ENCODE measurements at regions not wholly inside any gene's neighbourhood (a gene's known extent, or its start where the extent isn't known, plus 50 kb on each side); places are given as distances from the start of the nearest gene placed in this dataset.
A peak's percentile ranks its signal among the peaks of the same experiment; 100 is the strongest.
"Not testable (repeated sequence)": the region's sequence is repeated elsewhere in the genome, so short reads cannot be mapped to it uniquely, and the experiment has no call there.

DNA sequence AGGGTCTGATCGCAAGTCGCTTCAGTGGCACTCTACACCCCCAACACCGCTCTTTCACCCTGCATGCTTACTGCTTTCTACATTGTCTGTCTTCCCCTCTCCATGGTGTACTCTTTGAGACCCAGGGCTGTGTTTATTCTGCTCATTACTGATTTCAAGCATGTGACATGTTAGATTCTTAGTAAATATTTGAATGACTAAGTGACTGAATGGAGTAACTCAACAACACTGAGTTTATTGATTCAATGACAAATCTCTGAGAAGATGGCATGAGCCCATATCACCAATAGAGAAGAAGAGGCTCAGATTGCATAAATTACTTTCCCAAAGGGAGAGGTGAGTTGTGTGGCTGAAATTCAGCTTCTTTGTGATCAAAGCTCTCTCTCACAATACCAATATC lies 89.7 kb upstream of the OSMR start:
- no peak for DNase-seq

DNA sequence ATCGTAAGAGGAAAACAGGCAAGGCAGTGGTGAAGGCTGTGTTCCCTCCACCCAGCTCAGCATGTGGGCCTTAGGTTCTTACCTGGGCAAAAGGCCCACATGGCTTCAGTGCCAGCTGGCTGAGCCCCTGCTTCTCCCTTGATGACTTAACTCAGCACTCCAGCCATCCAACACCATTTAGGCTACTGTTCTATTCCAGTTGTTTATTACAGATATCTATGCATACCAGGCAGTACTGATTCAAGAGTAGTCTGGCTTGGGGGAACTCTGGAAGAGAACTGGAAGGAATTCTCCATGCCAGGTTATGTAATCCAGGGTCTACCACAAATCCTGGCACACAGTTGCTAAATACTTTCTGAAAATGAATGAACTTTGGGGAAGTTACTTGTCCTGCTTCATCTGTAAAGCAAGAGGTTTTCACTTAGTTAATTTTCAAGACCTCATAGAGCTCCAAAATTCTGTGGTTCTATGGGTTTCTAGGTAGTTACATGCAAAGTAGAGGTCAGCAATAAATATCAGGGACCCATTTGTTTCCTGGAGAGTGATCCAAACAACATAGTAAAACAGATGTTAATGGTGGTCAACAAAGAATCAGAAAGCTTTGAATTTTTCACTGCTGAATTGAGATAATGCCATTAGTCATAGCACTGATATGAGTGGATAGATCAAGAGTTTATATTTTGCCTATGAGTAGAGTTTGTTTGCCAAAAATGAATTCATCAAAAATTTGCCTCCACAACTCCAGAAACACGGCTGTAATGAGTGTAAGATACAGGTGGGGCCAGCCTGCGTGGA lies 88.2 kb upstream of the OSMR start:
- no peak for DNase-seq

DNA sequence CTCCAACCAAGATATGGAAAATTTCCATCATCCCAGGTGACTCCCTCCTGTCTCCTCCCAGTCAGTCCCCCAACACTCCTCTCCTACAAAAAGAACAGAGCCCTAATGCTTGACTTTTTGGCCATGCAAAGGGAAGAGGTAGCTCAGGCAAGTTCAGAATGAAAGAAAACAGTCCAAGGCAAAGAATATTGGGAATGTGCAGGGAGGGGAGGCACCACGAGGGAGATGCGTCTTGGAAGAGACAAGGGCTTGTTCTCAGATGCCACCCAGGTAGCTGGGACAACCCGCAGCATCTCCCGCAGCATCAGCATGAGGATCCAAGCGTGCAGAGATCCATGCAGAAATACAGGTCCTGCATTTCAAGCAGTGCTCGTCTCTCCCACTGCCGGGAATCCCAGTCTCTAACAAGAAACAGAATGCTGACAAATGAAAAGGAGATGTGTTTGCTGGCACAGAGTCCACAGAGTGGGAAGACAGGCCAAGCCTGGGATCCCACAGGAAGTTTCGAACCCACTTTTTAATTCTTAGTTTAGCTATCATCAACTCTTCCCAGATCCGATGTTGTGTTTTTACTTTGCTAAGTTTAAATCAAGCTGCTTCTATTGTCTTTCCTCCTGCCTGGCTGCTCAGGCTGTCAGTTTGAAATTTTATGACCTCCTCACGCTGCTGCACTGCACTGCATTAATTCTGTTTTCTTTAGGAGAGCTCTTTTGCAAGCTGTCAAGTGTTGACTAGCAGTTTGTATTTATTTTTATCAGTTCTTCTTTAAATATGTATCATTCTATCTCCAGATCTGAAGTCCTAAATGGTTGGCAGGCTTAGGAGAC lies 86.8 kb upstream of the OSMR start:
- DNase-seq: no peak

DNA sequence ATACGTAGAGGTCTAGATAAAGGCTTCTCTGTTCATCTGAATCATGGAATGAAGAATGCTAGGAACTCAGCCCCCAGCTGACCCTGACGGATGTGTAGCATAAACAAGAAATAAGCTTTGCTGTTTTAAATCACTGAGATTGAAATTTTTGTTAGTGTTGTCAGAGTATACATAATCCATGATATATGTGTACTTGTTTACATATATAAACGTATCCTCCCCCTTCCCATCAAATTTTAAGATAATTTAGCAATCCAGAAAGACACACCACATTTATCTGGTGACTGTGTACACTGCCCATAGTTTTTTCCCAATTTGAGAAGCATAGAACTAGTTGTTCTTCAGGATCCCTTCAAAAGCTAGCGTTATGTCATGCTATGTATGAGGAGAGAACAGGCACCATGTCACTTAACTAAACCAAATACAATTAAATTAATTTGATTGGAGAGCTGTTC lies 80.8 kb upstream of the OSMR start:
- DNase-seq: peak; percentile 86

DNA sequence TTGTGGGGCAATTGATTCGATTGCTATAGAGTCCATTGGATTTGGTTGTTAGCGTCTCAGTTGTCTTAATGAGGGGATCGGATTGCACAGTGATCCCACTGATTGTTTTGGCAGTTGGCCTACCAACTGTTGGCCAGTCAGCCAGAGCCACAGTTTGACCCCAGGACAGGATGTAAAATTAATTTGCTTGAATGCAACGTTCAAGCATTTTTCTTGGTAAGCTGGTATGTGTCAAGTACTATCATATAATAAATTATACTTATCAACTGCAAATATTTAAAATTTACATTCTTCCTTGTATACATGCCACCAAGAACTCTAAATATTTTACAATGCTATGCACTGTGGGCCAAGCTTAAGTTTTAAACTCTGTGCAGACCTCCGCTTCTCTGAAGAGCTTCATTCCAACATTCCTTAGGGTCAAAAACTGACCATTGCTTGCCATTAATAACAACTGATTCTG lies 80.4 kb upstream of the OSMR start:
- DNase-seq: peak; percentile 88

DNA sequence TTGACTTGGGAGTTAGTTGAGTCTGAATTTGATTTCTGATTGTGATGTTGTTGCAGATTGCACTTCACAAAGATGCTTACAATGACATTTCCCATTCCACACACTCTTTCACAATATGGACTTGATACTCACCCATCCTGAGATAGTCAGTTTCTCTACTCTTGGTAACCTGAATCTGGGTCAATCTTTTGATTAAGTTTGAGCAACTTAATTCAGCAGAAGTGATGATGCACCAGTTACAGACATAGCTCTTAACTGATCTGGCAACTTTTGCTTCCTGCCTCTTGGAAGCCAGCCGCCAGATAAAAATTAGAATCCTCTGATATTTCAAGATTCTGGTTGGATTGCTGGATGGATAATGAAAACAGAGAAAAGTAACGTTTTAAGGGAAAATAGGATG lies 79.7 kb upstream of the OSMR start:
- DNase-seq: no peak

DNA sequence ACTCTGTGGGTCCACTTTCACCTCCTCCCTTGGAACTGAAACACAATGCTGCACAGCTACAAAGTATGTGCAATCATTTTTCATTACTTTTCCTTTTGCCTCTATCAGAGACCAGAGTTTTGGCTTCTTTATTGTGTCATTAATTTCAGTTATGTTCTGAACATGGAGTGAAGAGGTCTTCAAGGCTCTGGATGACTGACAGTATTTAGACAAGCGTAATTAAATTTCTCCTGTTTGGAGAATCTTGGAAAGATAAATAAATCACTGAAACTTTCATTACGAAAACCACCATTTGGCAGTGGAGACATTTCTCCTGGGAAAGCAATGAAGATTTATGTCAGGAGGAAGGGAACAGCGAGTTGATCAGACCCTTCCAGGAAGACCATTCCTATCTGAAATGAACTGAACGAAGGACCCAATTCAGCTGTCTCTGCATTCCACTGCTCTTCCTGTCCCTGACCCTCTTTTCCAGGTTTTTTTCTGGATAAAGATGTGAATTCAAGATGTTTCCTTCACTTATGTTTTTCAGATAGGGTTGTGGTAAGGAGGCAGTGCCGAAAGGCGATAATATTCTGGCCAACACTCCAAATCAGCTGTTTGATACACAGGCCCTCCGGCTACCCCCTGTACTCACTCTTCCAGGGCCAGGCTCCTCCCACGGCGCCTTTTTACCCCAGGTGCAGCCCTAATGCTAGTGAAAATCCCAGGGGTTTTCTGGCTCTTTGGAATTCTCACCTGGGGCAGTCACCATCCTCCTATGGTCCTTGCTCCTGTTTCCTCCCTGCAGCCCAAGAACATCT lies 77.2 kb upstream of the OSMR start:
- DNase-seq: no peak

DNA sequence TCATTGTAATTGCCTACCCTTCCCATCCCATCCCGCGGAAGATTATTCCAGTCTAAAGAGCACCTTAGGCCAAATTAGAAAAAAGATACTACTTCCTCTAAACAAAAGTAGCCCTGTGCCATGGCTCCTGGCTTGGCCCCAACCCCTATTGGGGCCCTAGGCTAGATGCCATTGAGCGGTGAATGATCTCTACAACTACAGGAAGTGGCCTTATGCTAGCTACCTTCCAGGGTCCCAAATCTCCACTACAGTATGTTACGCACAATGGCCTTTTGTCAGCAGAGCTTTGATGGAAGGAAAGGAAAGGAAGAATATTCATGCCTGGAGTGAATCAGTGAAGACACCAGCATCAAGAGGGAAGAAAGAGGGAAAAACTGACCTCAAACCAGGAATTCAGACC lies 73.3 kb upstream of the OSMR start:
- no peak for DNase-seq

DNA sequence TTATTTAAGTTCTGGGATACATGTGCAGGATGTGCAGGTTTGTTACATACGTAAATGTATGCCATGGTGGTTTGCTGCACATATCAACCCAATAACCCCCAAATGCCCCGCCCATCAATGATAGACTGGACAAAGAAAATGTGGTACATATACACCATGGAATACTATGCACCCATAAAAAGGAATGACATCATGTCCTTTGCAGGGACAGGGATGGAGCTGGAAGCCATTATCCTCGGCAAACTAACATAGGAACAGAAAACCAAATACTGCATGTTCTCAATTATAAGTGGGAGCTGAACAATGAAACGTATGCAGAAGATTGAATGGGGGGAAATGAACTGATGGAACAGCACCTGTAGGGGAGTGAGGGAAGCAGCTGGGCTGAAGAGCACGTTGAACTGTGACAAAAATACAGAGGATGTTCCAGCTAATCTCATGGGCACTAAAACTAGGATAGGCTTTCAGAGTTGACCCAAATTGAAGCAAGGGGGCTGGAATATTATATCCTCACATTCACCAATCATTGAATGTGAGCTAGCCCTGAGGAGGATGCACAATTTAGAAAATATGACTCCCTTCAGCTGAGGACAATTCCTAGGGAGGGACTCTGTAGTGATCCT lies 70.5 kb upstream of the OSMR start:
- DNase-seq: no peak

DNA sequence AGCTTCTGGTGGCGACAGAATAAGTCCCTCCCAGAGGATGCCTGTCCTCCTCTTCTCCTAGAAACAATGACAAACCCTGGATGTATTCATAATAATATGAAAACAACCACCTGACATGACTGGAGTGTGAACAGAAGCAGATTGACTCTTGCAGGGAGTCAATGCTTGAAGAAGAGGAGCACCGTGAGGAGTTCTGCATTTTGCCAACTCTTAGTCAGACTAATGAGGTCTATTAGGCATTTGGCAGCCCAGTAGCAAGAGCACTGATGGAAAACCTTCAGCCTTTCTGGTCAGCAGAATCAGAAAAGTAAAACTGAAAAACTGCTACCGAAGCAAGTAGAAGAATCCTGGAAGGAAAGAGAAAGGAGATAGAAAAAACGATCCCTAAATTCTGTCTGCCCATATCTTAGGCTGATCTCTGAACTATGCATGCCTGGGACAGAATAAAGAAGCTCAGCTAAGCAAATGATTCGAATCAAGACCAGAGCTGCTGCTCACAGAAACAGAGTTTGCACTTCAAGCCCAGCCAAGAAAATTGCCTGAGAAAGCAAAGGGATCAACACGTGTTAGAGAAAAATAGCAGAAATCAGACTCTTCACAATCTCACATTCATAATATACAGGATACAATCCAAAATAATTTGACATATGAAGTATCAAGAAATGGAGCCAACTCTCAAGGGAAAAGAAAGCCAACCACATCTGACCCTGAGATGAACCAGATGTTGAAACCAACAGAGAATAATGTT lies 69.5 kb upstream of the OSMR start:
- DNase-seq: no peak

DNA sequence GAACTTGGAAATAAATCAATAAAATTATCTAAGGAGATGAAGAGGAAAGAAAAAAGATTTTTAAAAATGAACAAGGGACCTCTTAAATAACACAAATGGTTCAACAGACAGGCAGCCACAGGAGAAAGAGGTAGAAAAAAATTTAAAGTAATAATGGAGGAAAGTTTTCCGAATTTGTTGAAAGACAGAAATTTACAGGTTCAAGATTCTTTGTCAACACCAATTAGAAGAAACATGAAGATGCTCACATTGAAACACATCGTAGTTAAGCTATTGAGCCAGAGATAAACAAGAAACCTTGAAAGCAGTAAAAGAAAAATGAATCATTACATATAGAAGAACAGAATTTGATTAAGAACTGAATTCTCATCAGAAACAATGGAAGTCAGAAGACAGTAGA lies 68.7 kb upstream of the OSMR start:
- DNase-seq: no peak

DNA sequence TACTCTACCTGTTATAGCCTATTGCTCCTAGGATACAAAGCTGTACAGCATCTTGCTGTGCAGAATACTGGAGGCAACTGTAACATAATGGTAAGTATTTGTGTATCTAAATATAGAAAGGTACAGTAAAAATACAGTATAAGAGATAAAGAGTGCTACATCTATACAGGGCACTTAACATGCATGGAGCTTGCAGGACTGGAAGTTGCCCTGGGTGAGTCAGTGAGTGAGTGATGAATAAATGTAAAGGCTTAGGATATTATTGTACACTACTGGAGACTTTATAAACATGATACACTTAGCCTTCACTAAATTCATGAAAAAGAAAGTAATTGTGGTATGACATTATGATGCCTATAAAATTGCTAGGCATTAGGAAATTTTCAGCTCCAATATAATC lies 65.5 kb upstream of the OSMR start:
- no peak for DNase-seq

DNA sequence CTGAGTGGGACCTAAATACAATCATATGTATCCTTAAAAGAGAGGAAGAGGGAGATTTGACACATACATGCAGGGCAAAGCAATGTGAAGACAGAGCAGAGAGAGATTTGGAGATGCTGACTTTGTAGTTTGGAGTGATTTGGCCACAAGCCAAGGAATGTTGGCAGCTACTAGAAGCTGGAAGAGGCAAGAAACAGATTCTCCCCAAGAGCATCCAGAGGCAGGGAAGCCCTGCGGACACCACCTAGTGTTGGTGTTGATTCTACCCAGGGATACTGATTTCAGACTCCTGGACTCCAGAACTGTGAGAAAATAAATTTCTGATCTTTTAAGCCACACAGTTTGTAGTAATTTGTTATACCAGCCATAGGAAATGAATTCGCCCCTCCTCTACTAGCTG lies 64.9 kb upstream of the OSMR start:
- DNase-seq: peak; percentile 82

DNA sequence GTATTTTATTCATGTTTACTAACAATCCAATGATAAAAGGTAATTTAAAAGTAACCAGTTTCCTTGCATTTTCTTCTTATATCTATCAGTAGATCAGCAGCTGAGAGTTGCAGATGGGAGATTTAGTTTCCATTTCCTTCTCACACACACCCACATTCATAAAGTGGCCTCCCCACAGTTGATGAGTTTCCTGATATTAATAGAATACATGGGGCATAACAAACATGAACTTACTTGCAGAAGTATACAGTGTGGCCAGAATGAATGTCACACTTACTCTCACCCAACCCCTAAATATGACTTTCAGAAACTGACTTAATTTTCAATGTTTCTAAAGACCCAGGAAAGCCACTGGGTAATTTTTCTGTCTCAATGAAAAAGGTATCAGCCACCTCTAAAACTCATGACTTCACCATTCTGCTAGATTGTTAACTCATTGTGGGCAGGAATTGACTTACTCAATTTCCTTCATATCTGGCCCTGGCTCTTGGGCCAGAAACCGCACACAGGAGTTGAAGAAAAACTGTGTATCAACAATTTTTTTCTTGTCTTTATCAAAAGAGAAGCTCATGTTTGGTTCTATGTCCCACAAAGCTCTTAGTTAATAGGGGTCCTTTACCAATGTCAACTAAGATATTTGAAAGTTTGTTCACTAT lies 63.5 kb upstream of the OSMR start:
- DNase-seq: no peak

DNA sequence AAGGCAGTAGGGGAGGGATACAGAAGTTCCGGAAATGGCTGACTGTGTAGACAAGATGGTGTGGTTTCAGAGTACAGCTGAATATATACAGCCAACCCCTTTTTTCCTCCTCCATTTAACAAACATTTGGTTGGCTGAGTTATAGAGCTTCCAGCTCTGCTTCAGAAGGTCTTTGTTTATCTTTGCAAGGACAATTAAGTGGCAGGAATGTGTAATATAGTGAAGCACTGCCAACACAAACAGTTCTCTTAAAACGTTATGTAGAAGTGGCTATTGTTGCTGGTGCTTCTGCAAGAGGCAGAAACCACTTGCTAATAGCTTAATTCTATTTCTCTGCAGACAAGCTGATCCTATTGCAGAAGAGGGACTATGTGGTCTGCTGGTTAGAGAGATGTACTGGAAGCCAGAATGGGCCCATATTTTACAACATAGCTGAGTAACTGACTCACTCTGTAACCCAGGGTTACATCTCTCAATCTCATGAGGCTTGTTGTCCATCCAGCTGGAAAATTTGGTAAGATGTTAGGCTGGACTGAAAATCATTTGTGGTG lies 62.7 kb upstream of the OSMR start:
- DNase-seq: peak; percentile 94

DNA sequence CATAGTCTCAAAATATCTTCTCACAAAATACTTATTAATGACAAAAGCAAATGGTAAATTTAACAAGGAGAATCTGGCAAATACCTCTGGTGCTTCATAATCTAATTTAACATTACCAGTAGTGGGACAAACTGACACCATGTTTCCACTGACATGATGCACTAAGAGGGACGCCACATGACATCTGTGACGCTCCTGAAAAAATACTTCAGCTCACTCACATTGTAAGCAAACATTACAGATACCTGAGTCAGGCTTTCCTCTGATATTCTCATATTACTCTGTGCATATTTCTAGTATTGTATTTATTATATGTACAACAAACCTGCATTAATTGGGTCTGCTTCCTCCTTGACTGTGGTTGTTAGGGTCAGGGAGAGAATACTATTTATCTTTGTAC lies 56.7 kb upstream of the OSMR start:
- DNase-seq: no peak

DNA sequence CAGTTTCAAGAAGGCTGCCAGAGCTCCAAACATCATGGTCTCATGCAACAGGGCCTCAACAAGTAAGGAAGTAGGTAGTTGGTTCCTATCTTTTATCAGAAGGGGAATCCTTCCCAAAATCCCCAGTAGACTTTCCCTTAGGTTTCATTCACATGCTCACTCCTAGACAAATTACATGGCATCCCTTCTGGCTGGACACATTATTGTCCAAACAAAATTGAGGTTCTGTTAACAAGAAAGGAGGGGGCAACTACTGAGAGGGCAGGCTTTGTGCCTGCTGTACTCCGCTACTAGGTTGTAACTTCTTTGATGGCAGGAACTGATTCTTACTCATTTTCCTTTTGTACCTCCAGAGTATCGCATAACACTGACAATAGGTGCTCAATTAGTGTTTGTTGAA lies 56.0 kb upstream of the OSMR start:
- no peak for DNase-seq

DNA sequence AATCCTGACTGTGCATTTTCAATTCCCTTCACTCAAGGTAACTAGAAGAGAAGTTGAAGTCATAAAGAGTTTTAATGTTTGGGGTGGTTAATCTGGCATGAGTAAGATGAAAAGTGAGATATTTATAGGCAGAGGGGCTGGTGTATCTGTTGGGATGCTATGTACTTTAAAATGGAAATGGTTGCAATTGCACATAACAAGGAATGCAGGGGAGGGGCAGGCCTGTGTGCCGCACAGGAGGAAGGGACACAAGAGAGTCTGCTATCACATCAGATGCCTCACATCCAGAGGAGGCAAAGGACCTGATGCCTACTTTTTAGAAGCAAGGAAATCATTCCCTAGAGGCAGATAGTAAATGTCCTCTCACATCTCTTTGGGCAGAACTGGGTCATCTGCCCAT lies 55.5 kb upstream of the OSMR start:
- DNase-seq: no peak

DNA sequence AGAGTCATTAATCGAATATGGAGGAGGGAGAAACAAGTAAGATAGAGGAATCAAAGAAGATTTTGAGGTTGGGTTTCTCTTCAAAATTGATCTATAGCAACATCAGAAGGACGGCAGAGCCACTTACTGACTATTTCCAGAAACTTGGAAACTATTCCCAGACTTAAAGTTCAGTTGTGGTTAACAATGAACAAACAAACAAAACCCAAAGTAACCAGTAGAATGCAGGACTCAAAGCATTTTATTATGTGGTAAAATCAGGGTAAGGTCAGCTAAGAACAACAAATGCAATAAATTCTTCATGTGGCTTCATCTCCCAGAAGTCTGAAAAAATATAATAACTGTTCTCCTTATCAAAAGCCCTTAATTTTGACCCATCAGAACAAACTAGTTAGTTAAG lies 54.9 kb upstream of the OSMR start:
- no peak for DNase-seq

DNA sequence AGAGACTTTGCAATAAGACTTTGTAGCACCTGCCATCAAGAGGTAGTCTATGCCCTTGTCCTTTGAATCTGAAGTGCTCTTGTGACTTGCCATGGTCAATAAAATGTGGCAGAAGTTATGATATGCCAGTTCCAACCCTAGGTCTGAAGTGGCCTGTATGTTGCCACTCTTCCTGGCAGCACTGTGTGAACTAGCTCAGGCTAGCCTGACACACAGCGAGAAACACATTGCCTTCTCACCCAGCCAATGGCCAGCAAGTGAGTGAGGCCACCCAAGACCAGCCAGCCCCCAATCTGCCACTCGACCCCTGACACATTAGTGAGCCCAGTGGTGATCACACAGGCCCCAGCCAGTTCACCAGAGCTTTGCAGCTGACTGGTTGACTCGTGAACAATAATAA lies 52.7 kb upstream of the OSMR start:
- no peak for DNase-seq

DNA sequence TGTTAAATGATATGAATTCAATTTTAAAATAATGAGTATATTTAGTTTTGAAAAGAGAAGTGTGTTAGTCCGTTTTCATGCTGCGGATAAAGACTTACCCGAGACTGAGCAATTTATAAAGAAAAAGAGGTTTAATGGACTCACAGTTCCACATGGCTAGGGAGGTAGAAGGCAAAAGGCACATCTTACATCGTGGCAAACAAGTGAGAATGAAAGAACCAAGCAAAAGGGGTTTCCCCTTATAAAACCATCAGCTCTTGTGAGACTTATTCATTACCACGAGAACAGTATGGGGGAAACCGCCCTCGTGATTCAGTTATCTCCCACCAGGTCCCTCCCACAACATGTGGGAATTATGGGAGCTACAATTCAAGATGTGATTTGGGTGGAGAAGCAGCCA lies 51.8 kb upstream of the OSMR start:
- not testable (repeated sequence) for DNase-seq
